ENCODE measurements at regions not wholly inside any gene's neighbourhood (a gene's known extent, or its start where the extent isn't known, plus 50 kb on each side); places are given as distances from the start of the nearest gene placed in this dataset.
"Not testable (repeated sequence)": the region's sequence is repeated elsewhere in the genome, so short reads cannot be mapped to it uniquely, and the experiment has no call there.

DNA sequence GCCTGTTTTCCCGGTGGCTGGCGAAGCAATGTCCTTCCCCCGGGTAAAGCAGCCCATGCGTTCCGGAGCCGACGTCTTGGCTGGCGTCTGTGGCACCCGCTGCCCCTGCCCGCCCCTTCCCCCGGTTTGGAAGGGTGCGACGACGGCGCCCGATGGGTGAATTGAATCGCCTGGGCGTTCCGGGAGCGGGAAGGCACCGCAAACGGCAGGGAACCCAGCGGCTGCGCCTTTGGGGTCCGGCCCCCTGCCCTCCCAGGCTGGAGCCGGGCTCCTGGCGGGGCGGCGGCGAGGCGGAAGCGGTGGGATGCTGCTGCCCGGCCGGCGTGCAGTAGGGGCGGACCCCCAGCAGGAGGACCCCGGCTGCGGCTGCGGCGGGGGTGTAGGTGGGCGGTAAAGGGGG lies 123.6 kb upstream of the RHOU start:
- H3K4me3 Mint-ChIP-seq, H3K9me3 Mint-ChIP-seq, H3K36me3 Mint-ChIP-seq, H3K27ac Mint-ChIP-seq, ATAC-seq, H3K4me1 Mint-ChIP-seq, H3K27me3 Mint-ChIP-seq: not testable (repeated sequence)

GRCh38 chr1:228622002-228622716 lies 113.1 kb upstream of the RHOU start:
- not testable (repeated sequence) for H3K4me3 Mint-ChIP-seq, H3K36me3 Mint-ChIP-seq, H3K27ac Mint-ChIP-seq, H3K27me3 Mint-ChIP-seq, ATAC-seq, H3K9me3 Mint-ChIP-seq, H3K4me1 Mint-ChIP-seq

GRCh38 chr1:228626481-228626880 lies 108.8 kb upstream of the RHOU start:
- not testable (repeated sequence) for H3K27ac Mint-ChIP-seq, ATAC-seq, H3K4me1 Mint-ChIP-seq, H3K4me3 Mint-ChIP-seq, H3K27me3 Mint-ChIP-seq, H3K9me3 Mint-ChIP-seq, H3K36me3 Mint-ChIP-seq

GRCh38 chr1:228632858-228633257 lies 102.4 kb upstream of the RHOU start:
- H3K27me3 Mint-ChIP-seq, ATAC-seq, H3K27ac Mint-ChIP-seq, H3K36me3 Mint-ChIP-seq, H3K4me3 Mint-ChIP-seq, H3K4me1 Mint-ChIP-seq, H3K9me3 Mint-ChIP-seq: not testable (repeated sequence)

DNA sequence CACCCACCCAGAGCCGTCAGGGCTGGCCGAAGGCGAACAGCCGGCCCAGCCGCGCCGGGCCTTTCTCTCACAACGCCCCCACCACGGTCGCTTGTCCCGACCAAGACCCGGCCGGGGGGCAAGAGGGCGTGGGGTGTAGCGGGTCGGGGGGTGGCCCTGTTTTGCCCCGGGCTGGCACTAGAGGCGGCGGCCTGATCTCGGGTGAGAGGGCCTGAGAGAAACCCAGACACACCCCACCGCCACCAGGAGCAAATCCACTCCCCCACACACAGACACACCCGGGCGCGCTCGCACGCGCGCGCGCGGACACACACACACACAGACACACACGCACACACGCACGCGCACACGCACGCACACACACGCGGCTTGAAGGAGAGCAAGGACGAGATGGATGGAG lies 100.0 kb upstream of the RHOU start:
- not testable (repeated sequence) for H3K27ac Mint-ChIP-seq, H3K27me3 Mint-ChIP-seq, H3K4me1 Mint-ChIP-seq, H3K9me3 Mint-ChIP-seq, H3K4me3 Mint-ChIP-seq, ATAC-seq, H3K36me3 Mint-ChIP-seq

DNA sequence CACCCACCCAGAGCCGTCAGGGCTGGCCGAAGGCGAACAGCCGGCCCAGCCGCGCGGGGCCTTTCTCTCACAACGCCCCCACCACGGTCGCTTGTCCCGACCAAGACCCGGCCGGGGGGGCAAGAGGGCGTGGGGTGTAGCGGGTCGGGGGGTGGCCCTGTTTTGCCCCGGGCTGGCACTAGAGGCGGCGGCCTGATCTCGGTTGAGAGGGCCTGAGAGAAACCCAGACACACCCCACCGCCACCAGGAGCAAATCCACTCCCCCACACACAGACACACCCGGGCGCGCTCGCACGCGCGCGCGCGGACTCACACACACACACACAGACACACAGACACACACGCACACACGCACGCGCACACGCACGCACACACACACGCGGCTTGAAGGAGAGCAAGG lies 97.8 kb upstream of the RHOU start:
- H3K27me3 Mint-ChIP-seq, H3K9me3 Mint-ChIP-seq, H3K4me3 Mint-ChIP-seq, ATAC-seq, H3K4me1 Mint-ChIP-seq, H3K36me3 Mint-ChIP-seq, H3K27ac Mint-ChIP-seq: not testable (repeated sequence)

DNA sequence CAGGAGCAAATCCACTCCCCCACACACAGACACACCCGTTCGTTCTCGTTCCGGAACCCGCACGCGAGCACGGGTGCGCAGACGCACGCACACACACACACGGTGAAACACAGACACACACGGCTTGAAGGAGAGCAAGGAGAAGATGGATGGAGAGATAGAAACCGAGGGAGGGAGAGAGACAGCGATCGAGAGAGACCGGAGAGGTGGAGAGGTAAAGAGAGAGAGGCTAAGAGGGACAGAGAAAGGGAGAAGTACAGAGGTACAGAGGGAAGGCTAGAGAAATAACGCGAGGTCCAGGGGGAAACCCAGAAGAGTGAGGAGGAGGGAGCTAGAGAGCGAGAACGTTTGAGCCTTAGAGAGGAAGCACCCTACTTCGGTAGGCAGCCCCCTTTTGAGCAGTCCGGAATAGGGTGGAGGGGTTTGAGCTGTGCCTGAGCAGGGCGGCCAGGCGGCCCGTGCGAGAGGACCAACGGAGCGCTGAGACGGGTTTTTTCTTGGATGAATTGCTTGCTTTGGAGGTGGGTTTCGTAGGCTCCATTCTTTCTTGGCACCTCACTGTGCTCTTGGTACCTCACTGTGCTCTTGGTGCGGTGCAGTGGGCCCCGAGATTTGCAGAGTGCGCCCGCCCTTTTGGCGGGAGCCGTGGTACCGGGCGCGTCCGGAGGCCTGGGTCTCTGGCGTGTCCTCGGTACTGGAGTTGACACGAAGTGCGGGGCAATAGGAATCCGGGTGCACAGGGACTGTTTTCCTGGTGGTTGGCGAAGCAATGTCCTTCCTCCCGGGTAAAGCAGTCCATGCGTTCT lies 88.4 kb upstream of the RHOU start:
- Mint-ChIP-seq H3K4me1 (peaks cover 31% of the 10 kb centered on the region), H3K4me3 (peak overlapping the region; percentile 79), H3K9me3 (no peaks in the 10 kb centered on the region), H3K36me3 (no peaks in the 10 kb centered on the region), H3K27ac (peak overlapping the region; percentile 54), H3K27me3 (peaks cover 58% of the 10 kb centered on the region)
- peak; percentile 72 for ATAC-seq

GRCh38 chr1:228647523-228648444 lies 87.5 kb upstream of the RHOU start:
- Mint-ChIP-seq H3K27me3 (peaks cover 64% of the 10 kb centered on the region), H3K4me1 (peaks cover 31% of the 10 kb centered on the region), H3K9me3 (no peaks in the 10 kb centered on the region), H3K27ac (no peak overlapping the region), H3K4me3 (peak overlapping the region; percentile 79), H3K36me3 (no peaks in the 10 kb centered on the region)
- no peak for ATAC-seq

DNA sequence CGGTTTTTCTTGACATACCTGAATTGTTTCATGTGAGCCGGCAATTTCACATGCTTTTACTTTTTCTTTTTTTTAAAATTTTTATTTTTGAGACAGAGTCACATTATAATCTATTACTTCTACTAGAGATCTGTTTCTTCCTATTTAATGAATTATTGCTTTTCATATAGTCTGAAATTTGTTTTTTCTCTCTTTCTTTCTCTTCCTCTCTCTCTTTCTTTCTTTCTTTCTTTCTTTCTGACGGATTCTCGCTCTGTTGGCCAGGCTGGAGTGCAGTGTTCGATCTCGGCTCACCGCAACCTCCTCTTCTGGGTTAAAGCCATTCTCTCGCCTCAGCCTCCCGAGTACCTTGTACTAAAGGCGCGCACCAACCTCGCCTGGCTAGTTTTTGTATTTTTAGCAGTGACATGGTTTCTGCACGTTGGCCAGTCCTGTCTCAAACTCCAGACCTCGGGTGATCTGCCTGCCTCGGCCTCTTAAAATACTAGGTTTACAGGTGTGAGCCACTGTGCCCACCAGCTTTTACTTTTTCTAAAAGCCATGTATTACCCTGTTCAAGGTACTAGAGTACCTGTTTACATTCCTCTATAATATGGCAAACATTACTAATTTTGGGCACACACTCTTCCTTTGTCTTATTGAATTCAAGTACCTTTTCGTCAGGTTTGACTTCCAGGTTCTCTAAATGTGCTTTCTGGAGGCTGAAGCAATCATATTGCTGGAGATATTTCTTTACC lies 86.5 kb upstream of the RHOU start:
- Mint-ChIP-seq H3K4me3 (peak overlapping the region; percentile 62), H3K27me3 (peaks cover 64% of the 10 kb centered on the region), H3K9me3 (no peaks in the 10 kb centered on the region), H3K36me3 (no peaks in the 10 kb centered on the region), H3K4me1 (peaks cover 31% of the 10 kb centered on the region), H3K27ac (no peak overlapping the region)
- no peak for ATAC-seq

- Mint-ChIP-seq H3K9me3 (no peaks in the 10 kb centered on the region), H3K4me3 (no peak overlapping the region), H3K4me1 (peaks cover 31% of the 10 kb centered on the region), H3K36me3 (no peaks in the 10 kb centered on the region), H3K27me3 (peaks cover 64% of the 10 kb centered on the region), H3K27ac (no peak overlapping the region)
- ATAC-seq = no peak
These were observed 85.1 kb upstream of the RHOU start for GRCh38 chr1:228650141-228650540.

DNA sequence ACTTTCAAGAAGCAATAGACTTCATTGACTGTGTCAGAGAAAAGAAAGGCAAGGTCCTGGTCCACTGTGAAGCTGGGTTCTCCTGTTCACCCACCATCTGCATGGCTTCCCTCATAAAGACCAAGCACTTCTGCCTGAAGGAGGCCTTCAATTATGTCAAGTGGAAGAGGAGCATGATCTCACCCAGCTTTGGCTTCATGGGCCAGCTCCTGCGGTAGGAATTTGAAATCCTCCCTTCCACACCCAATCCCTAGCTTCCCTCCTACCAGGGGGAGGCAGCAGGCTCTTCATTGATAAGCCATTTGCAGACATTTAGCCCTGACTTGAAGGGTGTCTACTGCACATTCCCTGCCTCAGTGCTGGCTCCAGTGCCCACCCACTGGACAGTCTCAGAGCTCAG lies 84.3 kb upstream of the RHOU start:
- H3K27ac Mint-ChIP-seq = no peak overlapping the region
- peaks cover 31% of the 10 kb centered on the region for H3K4me1 Mint-ChIP-seq
- ATAC-seq = no peak
- peaks cover 70% of the 10 kb centered on the region for H3K27me3 Mint-ChIP-seq
- H3K9me3 Mint-ChIP-seq = no peaks in the 10 kb centered on the region
- no peak overlapping the region for H3K4me3 Mint-ChIP-seq
- no peaks in the 10 kb centered on the region for H3K36me3 Mint-ChIP-seq

DNA sequence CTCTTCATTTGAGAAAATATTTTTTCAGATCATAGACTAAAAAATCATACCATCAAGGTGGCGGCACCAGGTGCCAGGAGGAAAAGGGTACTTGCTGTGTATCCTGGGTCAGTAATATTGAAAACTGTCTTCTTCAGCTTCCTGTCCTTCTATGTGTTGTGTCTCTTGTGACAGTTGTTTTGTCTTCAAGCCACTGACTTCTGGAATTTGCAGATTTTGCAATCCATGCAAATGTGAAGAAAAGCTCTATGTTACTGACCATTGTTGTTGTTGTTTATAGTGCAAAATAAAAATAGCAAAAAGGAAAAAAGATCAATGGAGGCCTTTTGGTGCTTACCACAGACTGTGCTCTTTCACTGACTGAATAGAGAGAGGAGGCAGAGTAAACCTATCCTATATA lies 83.2 kb upstream of the RHOU start:
- no peaks in the 10 kb centered on the region for H3K9me3 Mint-ChIP-seq
- H3K27ac Mint-ChIP-seq = no peak overlapping the region
- H3K4me3 Mint-ChIP-seq = no peak overlapping the region
- H3K4me1 Mint-ChIP-seq = peaks cover 23% of the 10 kb centered on the region
- H3K27me3 Mint-ChIP-seq = peaks cover 72% of the 10 kb centered on the region
- no peaks in the 10 kb centered on the region for H3K36me3 Mint-ChIP-seq
- ATAC-seq = no peak

DNA sequence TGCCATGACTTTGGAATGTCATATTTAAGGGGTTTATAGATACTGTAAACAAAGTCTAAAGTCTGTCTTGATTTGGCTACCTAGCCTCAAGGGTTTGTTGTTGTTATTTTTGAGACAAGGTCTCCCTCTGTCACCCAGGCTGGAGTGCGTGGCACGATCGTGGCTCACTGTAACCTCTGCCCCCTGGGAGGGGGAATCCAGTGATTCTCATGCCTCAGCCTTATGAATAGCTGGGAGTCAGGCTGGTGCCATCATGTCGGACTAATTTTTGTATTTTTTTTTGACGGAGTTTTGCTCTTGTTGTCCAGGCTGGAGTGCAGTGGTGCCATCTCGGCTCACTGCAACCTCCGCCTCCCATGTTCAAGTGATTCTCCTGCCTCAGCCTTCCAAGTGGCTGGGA lies 82.2 kb upstream of the RHOU start:
- Mint-ChIP-seq H3K27me3 (peaks cover 71% of the 10 kb centered on the region), H3K4me1 (peaks cover 14% of the 10 kb centered on the region)
- not testable (repeated sequence) for H3K9me3 Mint-ChIP-seq, ATAC-seq, H3K27ac Mint-ChIP-seq, H3K4me3 Mint-ChIP-seq, H3K36me3 Mint-ChIP-seq

DNA sequence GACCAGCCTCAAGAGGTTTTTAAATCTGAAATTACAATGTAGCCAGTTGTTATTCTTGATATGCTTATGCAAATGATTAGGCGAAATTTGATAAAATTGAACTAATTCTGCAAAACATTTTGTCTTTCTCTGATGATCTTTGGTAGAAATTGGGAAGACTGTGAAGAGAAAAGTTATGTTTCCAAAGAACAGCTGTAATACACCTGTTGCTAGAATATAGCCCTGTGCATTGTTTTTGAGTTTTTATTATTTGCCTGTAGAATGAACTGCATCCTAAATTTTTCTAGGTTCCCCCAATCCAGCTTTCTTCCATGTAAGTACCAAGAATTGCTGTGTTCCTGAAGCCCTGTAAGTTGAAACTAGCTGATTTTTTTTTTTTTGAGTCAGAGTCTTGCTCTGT lies 81.5 kb upstream of the RHOU start:
- H3K4me1 Mint-ChIP-seq = peaks cover 7% of the 10 kb centered on the region
- H3K27ac Mint-ChIP-seq = no peak overlapping the region
- no peak overlapping the region for H3K4me3 Mint-ChIP-seq
- no peak for ATAC-seq
- H3K9me3 Mint-ChIP-seq = no peaks in the 10 kb centered on the region
- H3K36me3 Mint-ChIP-seq = no peaks in the 10 kb centered on the region
- peaks cover 66% of the 10 kb centered on the region for H3K27me3 Mint-ChIP-seq

Data from stimulated activated memory B cell treated with anti-CD40 and anti-IgM and Interleukin-4, amounts not matched to agents 10 μg/mL and 1 μg/mL and 100 μg/mL, for 72 hours (primary cell).